ENCODE measurements at regions not wholly inside any gene's neighbourhood (a gene's known extent, or its start where the extent isn't known, plus 50 kb on each side); places are given as distances from the start of the nearest gene placed in this dataset.

GRCh38 chr10:25101461-25102146 is 73.2 kb upstream of the GPR158 start:
- H3K4me3 ChIP-seq (ENCODE audit: low read length) = no peak overlapping the region
- intact Hi-C loops (cut with DNase I, micrococcal nuclease) = no loop called here
- H3K4me1 ChIP-seq (ENCODE audit: insufficient read depth, low read length) = no peaks in the 10 kb centered on the region
- peaks cover 0 to 13% of the 10 kb centered on the region in 2 experiments for H3K27me3 ChIP-seq (ENCODE audit: control insufficient read depth in 1 of 2, insufficient read depth in 2 of 2, low read length in 2 of 2)
- Mint-ChIP-seq H3K27ac (no peak overlapping the region), H3K4me3 (no peak overlapping the region), H3K27me3 (peaks cover 42% of the 10 kb centered on the region), H3K4me1 (ENCODE audit: low read depth) (no peaks in the 10 kb centered on the region), H3K9me3 (no peaks in the 10 kb centered on the region), H3K36me3 (ENCODE audit: low read depth) (no peaks in the 10 kb centered on the region)
- CTCF ChIA-PET = no interaction called here
- no peak for TF ChIP-seq CTCF (IDR thresholded peaks at IDR 0.05)
- H3K9me3 ChIP-seq (ENCODE audit: control insufficient read depth in 1 of 2, insufficient read depth in 1 of 2, low read length in 2 of 2) = no peaks in the 10 kb centered on the region
- H3K36me3 ChIP-seq (ENCODE audit: insufficient read depth, low read length) = no peaks in the 10 kb centered on the region
- H3K27ac ChIP-seq (ENCODE audit: low read depth in 1 of 2, low read length in 2 of 2) = no peak overlapping the region
- POLR2A ChIA-PET = no interaction called here
- DNase-seq (no peak), ATAC-seq (ENCODE audit: poor library complexity) (no peak)

GRCh38 chr10:25102147-25102822 is 72.5 kb upstream of the GPR158 start:
- ChIA-PET POLR2A (no interaction called here), CTCF (no interaction called here)
- DNase-seq (no peak), ATAC-seq (ENCODE audit: poor library complexity) (no peak)
- Histone ChIP-seq H3K27me3 (ENCODE audit: control insufficient read depth in 1 of 2, insufficient read depth in 2 of 2, low read length in 2 of 2) (peaks cover 0 to 8% of the 10 kb centered on the region in 2 experiments), H3K27ac (ENCODE audit: low read depth in 1 of 2, low read length in 2 of 2) (no peak overlapping the region), H3K36me3 (ENCODE audit: insufficient read depth, low read length) (no peaks in the 10 kb centered on the region), H3K9me3 (ENCODE audit: control insufficient read depth in 1 of 2, insufficient read depth in 1 of 2, low read length in 2 of 2) (peaks cover 0 to 3% of the 10 kb centered on the region in 2 experiments), H3K4me1 (ENCODE audit: insufficient read depth, low read length) (no peaks in the 10 kb centered on the region), H3K4me3 (ENCODE audit: low read length) (no peak overlapping the region)
- Mint-ChIP-seq H3K4me3 (no peak overlapping the region), H3K27ac (no peak overlapping the region), H3K4me1 (ENCODE audit: low read depth) (no peaks in the 10 kb centered on the region), H3K36me3 (ENCODE audit: low read depth) (no peaks in the 10 kb centered on the region), H3K27me3 (peaks cover 37% of the 10 kb centered on the region), H3K9me3 (no peaks in the 10 kb centered on the region)
- TF ChIP-seq CTCF (IDR thresholded peaks at IDR 0.05) = no peak
- intact Hi-C loops (cut with DNase I, micrococcal nuclease) = no loop called here

GRCh38 chr10:25103703-25104102 is 71.1 kb upstream of the GPR158 start:
- CTCF ChIA-PET = no interaction called here
- no peak overlapping the region for H3K27ac Mint-ChIP-seq

More at GRCh38 chr10:25103703-25104102, 71.1 kb upstream of the GPR158 start:
- H3K36me3 ChIP-seq (ENCODE audit: insufficient read depth, low read length) = no peaks in the 10 kb centered on the region
- peaks cover 38% of the 10 kb centered on the region for H3K27me3 Mint-ChIP-seq
- no peak overlapping the region for H3K27ac ChIP-seq (ENCODE audit: low read depth in 1 of 2, low read length in 2 of 2)
- no peak overlapping the region for H3K4me3 Mint-ChIP-seq
- H3K4me1 Mint-ChIP-seq (ENCODE audit: low read depth) = no peaks in the 10 kb centered on the region
- no peaks in the 10 kb centered on the region for H3K4me1 ChIP-seq (ENCODE audit: insufficient read depth, low read length)
- POLR2A ChIA-PET = no interaction called here
- H3K9me3 Mint-ChIP-seq = no peaks in the 10 kb centered on the region
- DNase-seq (no peak), ATAC-seq (ENCODE audit: poor library complexity) (no peak)
- H3K4me3 ChIP-seq (ENCODE audit: low read length) = no peak overlapping the region
- H3K27me3 ChIP-seq (ENCODE audit: control insufficient read depth in 1 of 2, insufficient read depth in 2 of 2, low read length in 2 of 2) = peaks cover 0 to 11% of the 10 kb centered on the region in 2 experiments
- H3K9me3 ChIP-seq (ENCODE audit: control insufficient read depth in 1 of 2, insufficient read depth in 1 of 2, low read length in 2 of 2) = peaks cover 0 to 3% of the 10 kb centered on the region in 2 experiments
- no peak for TF ChIP-seq CTCF (IDR thresholded peaks at IDR 0.05)
- intact Hi-C loops (cut with DNase I, micrococcal nuclease) = no loop called here
- no peaks in the 10 kb centered on the region for H3K36me3 Mint-ChIP-seq (ENCODE audit: low read depth)
